HCT116 (cell line): ENCODE measurements at regions not wholly inside any gene's neighbourhood (a gene's known extent, or its start where the extent isn't known, plus 50 kb on each side); places are given as distances from the start of the nearest gene placed in this dataset.
A peak's percentile ranks its signal among the peaks of the same experiment; 100 is the strongest.

Experiments used
- ATAC-seq: fragments of 200-7000 bp; cut with Tn5 transposase; 2 replicates; pipeline ENCODE4 v1.9.1; 2020; ENCODE audit warnings: mild to moderate bottlenecking, moderate library complexity
- BruUV-seq: library from RNA; stranded (reverse); fragments of 400-500 nt; replicated peaks from 2 replicates; lab custom pipeline; 2021; lab: Mats Ljungman, UMichigan
- CTCF ChIA-PET: fragments of 300-600 bp; sonication (Branson Sonifier 250); formaldehyde crosslinking; loops from one replicate; lab custom pipeline; 2021; ENCODE audit warnings: antibody characterized with exemption; lab: Charles Lee
- POLR2A ChIA-PET: fragments of 300-600, 350-600 bp; sonication (Branson Sonifier 250); formaldehyde crosslinking; loops from one replicate; lab custom pipeline; 2021; ENCODE audit warnings: antibody characterized with exemption; lab: Charles Lee
- RAD21 ChIA-PET, 2 experiments: fragments of 300-600 bp; sonication (Branson Sonifier 250); formaldehyde crosslinking; loops; one replicate each; lab custom pipeline; 2023; ENCODE audit warnings: low total read pairs in 2 of 2; ENCODE audit not compliant: uncharacterized antibody in 2 of 2, unreplicated experiment in 2 of 2, low non-redundant PET in 1 of 2; lab: Charles Lee
- DNase-seq: peaks from one replicate; pipeline ENCODE4 v3.0.0-alpha.2; 2010; ENCODE audit warnings: low read depth, low spot score
- H2AFZ ChIP-seq: fragments of 200-600 bp; shearing (Covaris generic), sonication (generic); 2 replicates; pipeline ENCODE4 v1.6.1; 2017; ENCODE audit warnings: low read depth, mixed run types, mixed read lengths, antibody characterized with exemption, low read length; ENCODE audit not compliant: poor library complexity, severe bottlenecking
- H3K27ac ChIP-seq: 2 replicates; pipeline ENCODE4 v1.5.1; 2012; ENCODE audit warnings: low read depth, low read length
- H3K27me3 ChIP-seq: fragments of 200-600 bp; sonication (generic); 2 replicates; pipeline ENCODE4 v1.6.1; 2016; ENCODE audit warnings: mixed run types, low read length, mixed read lengths; ENCODE audit not compliant: insufficient read depth
- H3K36me3 ChIP-seq, 2 experiments: fragments of 200-500 bp in 1 of 2; fragments of 200-600 bp in 1 of 2; sonication (Bioruptor generic) in 1 of 2; sonication (generic) in 1 of 2; 2 replicates each; pipeline versions ENCODE4 v1.5.1 to v1.6.1; 2014 to 2016; ENCODE audit warnings: low read length in 2 of 2, inconsistent platforms in 1 of 2, mixed read lengths in 1 of 2, mixed run types in 1 of 2; ENCODE audit not compliant: insufficient read depth in 2 of 2, control insufficient read depth in 1 of 2
- H3K4me1 ChIP-seq, 2 experiments: fragments of 200-600 bp in 1 of 2; sonication (generic) in 1 of 2; 2 replicates each; pipeline versions ENCODE4 v1.5.1 to v1.6.1; 2012 to 2017; ENCODE audit warnings: low read length in 2 of 2, inconsistent platforms in 1 of 2, mild to moderate bottlenecking in 1 of 2, mixed read lengths in 1 of 2, mixed run types in 1 of 2, moderate library complexity in 1 of 2; ENCODE audit not compliant: insufficient read depth in 2 of 2, control insufficient read depth in 1 of 2
- H3K4me2 ChIP-seq: fragments of 200-600 bp; sonication (generic); 2 replicates; pipeline ENCODE4 v1.6.1; 2017; ENCODE audit warnings: mixed run types, low read length, mixed read lengths
- H3K4me3 ChIP-seq, 2 experiments: fragments of 200-600 bp in 1 of 2; sonication (generic) in 1 of 2; replicated peaks in 1 of 2; 2 replicates each; pipeline ENCODE4 v1.5.1; 2011 to 2016; ENCODE audit warnings: low read length in 2 of 2, control low read depth in 1 of 2, low read depth in 1 of 2, mild to moderate bottlenecking in 1 of 2, mixed read lengths in 1 of 2, mixed run types in 1 of 2
- H3K79me2 ChIP-seq: fragments of 200-600 bp; sonication (generic); 2 replicates; pipeline ENCODE4 v1.6.1; 2017; ENCODE audit warnings: mild to moderate bottlenecking, mixed run types, low read length, moderate library complexity, mixed read lengths; ENCODE audit not compliant: insufficient read depth
- H3K9ac ChIP-seq: fragments of 200-600 bp; sonication (generic); 2 replicates; pipeline ENCODE4 v1.6.1; 2016; ENCODE audit warnings: low read length, mixed read lengths
- H3K9me2 ChIP-seq: fragments of 200-600 bp; sonication (generic), shearing (Covaris generic); 2 replicates; pipeline ENCODE4 v1.6.1; 2017; ENCODE audit warnings: mixed run types, mild to moderate bottlenecking, moderate library complexity; ENCODE audit not compliant: insufficient read depth
- H3K9me3 ChIP-seq, 2 experiments: fragments of 200-500 bp in 1 of 2; fragments of 200-600 bp in 1 of 2; sonication (Bioruptor generic) in 1 of 2; sonication (generic) in 1 of 2; 2 replicates each; pipeline ENCODE4 v1.6.1; 2014 to 2017; ENCODE audit warnings: low read length in 2 of 2, mixed read lengths in 2 of 2, inconsistent platforms in 1 of 2, low read depth in 1 of 2, mild to moderate bottlenecking in 1 of 2, mixed run types in 1 of 2, moderate library complexity in 1 of 2; ENCODE audit not compliant: control insufficient read depth in 1 of 2, insufficient read depth in 1 of 2
- H4K20me1 ChIP-seq: fragments of 200-600 bp; sonication (generic), shearing (Covaris generic); 2 replicates; pipeline ENCODE4 v1.6.1; 2017; ENCODE audit warnings: mixed run types, mild to moderate bottlenecking, moderate library complexity; ENCODE audit not compliant: insufficient read depth
- CTCF ChIP-seq, 3 experiments: fragments of 200-600 bp in 1 of 3; sonication (generic) in 1 of 3; IDR thresholded peaks in 2 of 3; conservative IDR thresholded peaks in 1 of 3; 2 replicates each; pipeline ENCODE4 v1.5.1; 2012 to 2017; ENCODE audit warnings: low read depth in 2 of 3, low read length in 2 of 3, antibody characterized with exemption in 1 of 3, borderline replicate concordance in 1 of 3, control low read depth in 1 of 3, mild to moderate bottlenecking in 1 of 3, mixed read lengths in 1 of 3, mixed run types in 1 of 3, moderate library complexity in 1 of 3; ENCODE audit not compliant: insufficient read depth in 1 of 3
- EGR1 ChIP-seq: IDR thresholded peaks from 2 replicates; pipeline ENCODE4 v1.6.1; 2012; ENCODE audit warnings: low read depth
- EZH2 ChIP-seq: fragments of 200-600 bp; sonication (generic); IDR thresholded peaks from 2 replicates; pipeline ENCODE4 v1.6.1; 2017; ENCODE audit warnings: antibody characterized with exemption, mixed run types
- POLR2A ChIP-seq: IDR thresholded peaks from 2 replicates; pipeline ENCODE4 v1.7.0; 2011; ENCODE audit warnings: borderline replicate concordance; ENCODE audit not compliant: insufficient read depth, insufficient read length; ENCODE audit errors: extremely low read depth
- REST ChIP-seq: IDR thresholded peaks from 2 replicates; pipeline ENCODE4 v1.6.1; 2012; ENCODE audit warnings: low read depth
- TCF7L2 ChIP-seq: IDR thresholded peaks from 2 replicates; pipeline ENCODE4 v1.7.0; 2011; ENCODE audit warnings: borderline replicate concordance, inconsistent platforms; ENCODE audit not compliant: insufficient read depth, insufficient read length; ENCODE audit errors: extremely low read depth
- ZBTB33 ChIP-seq: IDR thresholded peaks from 2 replicates; pipeline ENCODE4 v1.6.1; 2011; ENCODE audit warnings: mild to moderate bottlenecking, low read length, moderate library complexity; ENCODE audit not compliant: insufficient replicate concordance; ENCODE audit errors: extremely low read depth
- ZNF274 ChIP-seq: fragments of 200-500 bp; sonication (Bioruptor generic); IDR thresholded peaks from 2 replicates; pipeline ENCODE4 v1.6.1; 2014; ENCODE audit warnings: mild to moderate bottlenecking, low read depth, low read length, inconsistent platforms
- intact Hi-C: fragments of 100-400 bp; cut with micrococcal nuclease; formaldehyde crosslinking; loops from 2 replicates; pipeline ENCODE4 v1.10.0; 2022

GRCh38 chr12:25372969-25373817, 122.5 kb upstream of the KRAS start:
- ChIA-PET POLR2A (interaction anchor here (1.4 kb wide), 1 partner anchor 11 kb away, joined by 4 read pairs; no protein-coding TSS in a partner anchor), RAD21 (no interaction called here), CTCF (no interaction called here)
- Histone ChIP-seq H2AFZ (no peak overlapping the region), H3K79me2 (no peaks in the 10 kb centered on the region), H3K27ac (no peak overlapping the region), H3K4me1 (peaks cover 0 to 14% of the 10 kb centered on the region in 2 experiments; a peak in 2 of 4 replicates), H3K9me2 (no peaks in the 10 kb centered on the region), H3K4me3 (no peak overlapping the region), H4K20me1 (no peaks in the 10 kb centered on the region), H3K9ac (no peak overlapping the region), H3K9me3 (no peaks in the 10 kb centered on the region), H3K36me3 (no peaks in the 10 kb centered on the region), H3K4me2 (no peak overlapping the region), H3K27me3 (no peaks in the 10 kb centered on the region)
- DNase-seq, result no peak
- intact Hi-C loops, result no loop called here
- TF ChIP-seq ZBTB33, result no peak
- TF ChIP-seq ZNF274, result no peak
- TF ChIP-seq EGR1, result no peak
- ATAC-seq, result no peak
- BruUV-seq, result no TSS peak

- H3K9ac ChIP-seq, result no peak overlapping the region
- peaks cover 0 to 2% of the 10 kb centered on the region in 2 experiments; a peak in 1 of 4 replicates for H3K4me1 ChIP-seq
- intact Hi-C loops, result no loop called here
- POLR2A ChIA-PET, result interaction anchor here (1.4 kb wide), 1 partner anchor 13 kb away, joined by 4 read pairs; no protein-coding TSS in a partner anchor
- BruUV-seq, result no TSS peak
- H3K9me3 ChIP-seq, result no peaks in the 10 kb centered on the region
- DNase-seq (no peak), ATAC-seq (no peak)
- RAD21 ChIA-PET, result no interaction called here
- H3K9me2 ChIP-seq, result no peaks in the 10 kb centered on the region
- peak overlapping the region; percentile 0 for H2AFZ ChIP-seq
- H3K79me2 ChIP-seq, result no peaks in the 10 kb centered on the region
- no peak overlapping the region for H3K4me2 ChIP-seq
- H3K4me3 ChIP-seq, result no peak overlapping the region
- CTCF ChIA-PET, result interaction anchor here (0.9 kb wide), 1 partner anchor 16 kb away, joined by 3 read pairs; no protein-coding TSS in a partner anchor
- H3K27ac ChIP-seq, result no peak overlapping the region
- no peaks in the 10 kb centered on the region for H3K36me3 ChIP-seq
- no peaks in the 10 kb centered on the region for H3K27me3 ChIP-seq
- H4K20me1 ChIP-seq, result no peaks in the 10 kb centered on the region
- TF ChIP-seq CTCF (IDR thresholded peaks at IDR 0.05 in 2 of 3, conservative IDR thresholded peaks at IDR 0.05 in 1 of 3; ENCODE audit: borderline replicate concordance in 1 of 3, insufficient read depth in 1 of 3, low read depth in 2 of 3, low read length in 2 of 3) (no peak), POLR2A (no peak), EZH2 (no peak), REST (no peak), TCF7L2 (no peak)
Observed at GRCh38 chr12:25372002-25372401, 121.3 kb upstream of the KRAS start.
